ENCODE measurements at regions not wholly inside any gene's neighbourhood (a gene's known extent, or its start where the extent isn't known, plus 50 kb on each side); places are given as distances from the start of the nearest gene placed in this dataset.

GRCh38 chr6:167469672-167470071, 144.8 kb downstream of the TTLL2 start:
- TF ChIP-seq, protein P1, sequence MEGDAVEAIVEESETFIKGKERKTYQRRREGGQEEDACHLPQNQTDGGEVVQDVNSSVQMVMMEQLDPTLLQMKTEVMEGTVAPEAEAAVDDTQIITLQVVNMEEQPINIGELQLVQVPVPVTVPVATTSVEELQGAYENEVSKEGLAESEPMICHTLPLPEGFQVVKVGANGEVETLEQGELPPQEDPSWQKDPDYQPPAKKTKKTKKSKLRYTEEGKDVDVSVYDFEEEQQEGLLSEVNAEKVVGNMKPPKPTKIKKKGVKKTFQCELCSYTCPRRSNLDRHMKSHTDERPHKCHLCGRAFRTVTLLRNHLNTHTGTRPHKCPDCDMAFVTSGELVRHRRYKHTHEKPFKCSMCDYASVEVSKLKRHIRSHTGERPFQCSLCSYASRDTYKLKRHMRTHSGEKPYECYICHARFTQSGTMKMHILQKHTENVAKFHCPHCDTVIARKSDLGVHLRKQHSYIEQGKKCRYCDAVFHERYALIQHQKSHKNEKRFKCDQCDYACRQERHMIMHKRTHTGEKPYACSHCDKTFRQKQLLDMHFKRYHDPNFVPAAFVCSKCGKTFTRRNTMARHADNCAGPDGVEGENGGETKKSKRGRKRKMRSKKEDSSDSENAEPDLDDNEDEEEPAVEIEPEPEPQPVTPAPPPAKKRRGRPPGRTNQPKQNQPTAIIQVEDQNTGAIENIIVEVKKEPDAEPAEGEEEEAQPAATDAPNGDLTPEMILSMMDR (IDR thresholded peaks at IDR 0.05) = no peak
- no peak for TF ChIP-seq POLR2A (IDR thresholded peaks at IDR 0.05)
